IgD-negative memory B cell (primary cell): ENCODE measurements at regions not wholly inside any gene's neighbourhood (a gene's known extent, or its start where the extent isn't known, plus 50 kb on each side); places are given as distances from the start of the nearest gene placed in this dataset.
A peak's percentile ranks its signal among the peaks of the same experiment; 100 is the strongest.

Experiments
- H3K27ac Mint-ChIP-seq, 3 donors: one replicate each; pipeline ENCODE4 v1.8.0; 2020 to 2022; ENCODE audit warnings: mild to moderate bottlenecking in 3 of 3, mixed read lengths in 3 of 3, moderate library complexity in 1 of 3
- H3K27me3 Mint-ChIP-seq: one replicate; pipeline ENCODE4 v1.8.0; 2021; ENCODE audit warnings: mixed read lengths
- H3K36me3 Mint-ChIP-seq: one replicate; pipeline ENCODE4 v1.8.0; 2020; ENCODE audit warnings: mild to moderate bottlenecking, mixed read lengths
- H3K4me1 Mint-ChIP-seq, 3 donors: one replicate each; pipeline ENCODE4 v1.8.0; 2020 to 2022; ENCODE audit warnings: mixed read lengths in 3 of 3, mild to moderate bottlenecking in 1 of 3
- H3K4me3 Mint-ChIP-seq, 4 donors: one replicate each; pipeline ENCODE4 v1.8.0; 2020 to 2022; ENCODE audit warnings: mild to moderate bottlenecking in 4 of 4, mixed read lengths in 4 of 4, moderate library complexity in 3 of 4
- H3K9me3 Mint-ChIP-seq, 3 donors: one replicate each; pipeline ENCODE4 v1.8.0; 2020 to 2021; ENCODE audit warnings: mixed read lengths in 3 of 3, mild to moderate bottlenecking in 1 of 3

DNA sequence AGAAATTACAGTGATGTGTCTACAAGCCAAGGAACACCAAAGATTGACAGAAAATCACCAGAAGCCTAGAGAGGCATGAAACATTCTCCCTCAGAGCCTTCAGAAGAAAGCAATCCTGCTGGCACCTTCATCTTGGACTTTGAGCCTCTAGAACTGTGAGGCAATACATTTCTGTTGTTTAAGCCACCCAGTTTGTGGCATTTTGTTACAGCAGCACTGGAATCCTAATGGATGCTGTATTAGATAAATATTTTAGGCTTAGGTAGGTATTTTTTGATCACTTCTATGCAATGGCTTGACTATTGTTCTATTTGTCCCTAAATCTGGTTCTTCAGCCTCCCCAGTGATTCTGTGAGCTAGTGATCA, 453.1 kb downstream of the LTN1 start:
- H3K27ac Mint-ChIP-seq, result no peak overlapping the region
- H3K4me3 Mint-ChIP-seq, result no peak overlapping the region
- H3K4me1 Mint-ChIP-seq, result no peaks in the 10 kb centered on the region
- H3K9me3 Mint-ChIP-seq, result no peaks in the 10 kb centered on the region
- no peaks in the 10 kb centered on the region for H3K27me3 Mint-ChIP-seq
- H3K36me3 Mint-ChIP-seq, result no peaks in the 10 kb centered on the region

DNA sequence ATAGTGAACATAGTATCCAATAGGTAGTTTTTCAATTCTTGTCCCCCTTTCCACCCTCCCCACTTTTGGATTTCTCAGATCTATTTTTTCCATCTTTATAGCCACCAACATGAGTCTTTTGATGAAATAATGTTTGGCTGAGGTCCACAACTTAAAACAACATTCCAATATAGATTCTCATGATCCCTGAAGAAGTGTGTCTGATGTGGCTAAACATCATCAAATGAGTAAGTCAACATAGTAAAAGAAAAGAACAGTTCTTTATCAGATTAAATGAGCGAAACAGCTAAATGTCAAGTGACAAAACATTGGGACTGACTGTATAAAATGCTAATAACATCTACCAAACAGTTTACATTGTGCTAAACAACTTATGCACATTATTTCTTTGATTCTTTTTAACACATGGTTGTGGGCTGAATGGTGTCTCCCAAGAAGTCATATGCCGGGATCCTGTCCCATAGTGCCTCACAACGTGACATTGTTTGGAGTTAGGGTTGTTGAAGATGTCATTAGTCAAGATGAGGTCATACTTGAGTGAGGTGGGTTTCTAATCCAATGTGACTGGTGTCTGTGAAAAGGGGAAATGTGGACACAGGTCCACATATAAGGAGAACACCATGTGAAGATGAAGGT, 453.6 kb downstream of the LTN1 start:
- H3K36me3 Mint-ChIP-seq, result no peaks in the 10 kb centered on the region
- no peak overlapping the region for H3K27ac Mint-ChIP-seq
- H3K9me3 Mint-ChIP-seq, result no peaks in the 10 kb centered on the region
- H3K27me3 Mint-ChIP-seq, result no peaks in the 10 kb centered on the region
- no peaks in the 10 kb centered on the region for H3K4me1 Mint-ChIP-seq
- no peak overlapping the region for H3K4me3 Mint-ChIP-seq

DNA sequence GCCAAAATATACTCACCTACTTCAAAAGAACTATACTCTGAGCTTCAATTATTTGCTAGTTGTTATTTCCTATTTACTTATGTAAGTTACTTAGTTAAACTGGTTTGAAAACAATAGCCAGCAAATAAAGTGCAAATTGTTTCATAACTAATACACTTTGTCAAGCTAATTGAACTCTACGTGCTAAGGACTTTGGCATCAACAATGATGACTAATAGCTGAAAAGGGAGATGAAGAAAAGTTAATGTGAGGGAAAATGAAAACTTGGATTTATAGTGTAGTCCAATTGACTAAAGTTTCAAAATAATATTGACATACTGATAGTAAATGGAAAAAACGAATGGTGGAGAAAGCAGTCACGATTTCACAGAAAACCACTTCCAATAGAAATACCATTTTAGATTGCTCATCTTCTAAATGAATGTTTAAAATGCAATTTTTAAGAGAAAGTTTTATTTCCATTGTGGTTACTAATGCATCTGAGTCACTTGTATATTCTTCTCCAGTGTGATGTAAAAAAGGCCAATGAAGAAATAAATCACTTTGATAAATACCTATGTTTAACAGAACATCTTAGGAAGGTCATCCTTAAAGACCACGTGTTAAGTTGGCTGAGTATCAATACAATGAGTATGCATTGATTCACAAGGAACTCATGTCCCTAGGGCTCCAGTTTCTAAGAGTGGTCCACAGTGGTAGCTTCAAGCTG, 455.2 kb downstream of the LTN1 start:
- Mint-ChIP-seq H3K27me3 (no peaks in the 10 kb centered on the region), H3K36me3 (no peaks in the 10 kb centered on the region), H3K27ac (no peak overlapping the region), H3K4me3 (no peak overlapping the region), H3K4me1 (no peaks in the 10 kb centered on the region), H3K9me3 (no peaks in the 10 kb centered on the region)

DNA sequence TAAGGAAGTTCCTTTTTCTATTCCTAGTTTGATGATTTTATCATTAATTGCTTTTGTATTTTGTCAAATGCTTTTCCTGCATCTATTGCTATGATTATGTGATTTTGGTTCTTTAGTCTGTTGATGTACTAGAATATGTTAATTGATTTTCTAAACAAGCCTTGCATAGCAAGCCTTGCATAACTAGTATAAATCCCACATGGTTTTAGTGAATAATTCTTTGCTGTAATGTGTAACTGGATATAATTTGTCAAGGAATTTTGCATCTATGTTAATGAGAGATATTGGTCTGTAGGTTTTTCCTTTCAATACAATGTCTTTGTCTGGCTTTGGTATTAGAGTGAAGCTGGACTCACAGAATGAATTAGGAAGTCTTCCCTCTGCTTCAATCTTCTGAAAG, 460.2 kb downstream of the LTN1 start:
- peaks cover 0 to 3% (median 3%) of the 10 kb centered on the region in 3 donors for H3K9me3 Mint-ChIP-seq
- peaks cover 2% of the 10 kb centered on the region for H3K36me3 Mint-ChIP-seq

DNA sequence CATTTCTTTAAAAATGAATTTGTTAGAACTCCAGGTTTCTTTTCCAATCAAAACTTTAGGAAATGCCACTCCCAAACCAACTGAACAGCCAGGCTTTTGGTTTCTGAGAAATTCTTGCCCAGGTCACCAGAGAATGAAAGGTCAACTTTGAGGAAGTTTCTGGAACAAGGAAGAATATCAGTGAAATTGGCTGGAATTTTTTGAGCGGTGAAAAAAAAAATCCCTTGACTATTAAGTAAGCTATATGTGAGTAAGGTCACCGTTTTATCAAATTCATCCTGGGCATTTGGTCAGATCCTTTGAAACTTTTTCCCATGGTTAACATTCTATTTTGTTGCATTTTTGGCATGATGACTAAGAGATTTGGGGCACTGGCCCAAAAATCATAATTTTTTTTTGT, 469.3 kb downstream of the LTN1 start:
- Mint-ChIP-seq H3K27ac (no peak overlapping the region), H3K9me3 (no peaks in the 10 kb centered on the region), H3K36me3 (no peaks in the 10 kb centered on the region), H3K4me3 (no peak overlapping the region), H3K4me1 (peaks cover 0 to 2% (median 2%) of the 10 kb centered on the region in 3 donors), H3K27me3 (no peaks in the 10 kb centered on the region)

More for the DNA sequence above, 460.2 kb downstream of the LTN1 start:
- Mint-ChIP-seq H3K4me1 (no peaks in the 10 kb centered on the region), H3K4me3 (no peak overlapping the region), H3K27me3 (no peaks in the 10 kb centered on the region), H3K27ac (no peak overlapping the region)

DNA sequence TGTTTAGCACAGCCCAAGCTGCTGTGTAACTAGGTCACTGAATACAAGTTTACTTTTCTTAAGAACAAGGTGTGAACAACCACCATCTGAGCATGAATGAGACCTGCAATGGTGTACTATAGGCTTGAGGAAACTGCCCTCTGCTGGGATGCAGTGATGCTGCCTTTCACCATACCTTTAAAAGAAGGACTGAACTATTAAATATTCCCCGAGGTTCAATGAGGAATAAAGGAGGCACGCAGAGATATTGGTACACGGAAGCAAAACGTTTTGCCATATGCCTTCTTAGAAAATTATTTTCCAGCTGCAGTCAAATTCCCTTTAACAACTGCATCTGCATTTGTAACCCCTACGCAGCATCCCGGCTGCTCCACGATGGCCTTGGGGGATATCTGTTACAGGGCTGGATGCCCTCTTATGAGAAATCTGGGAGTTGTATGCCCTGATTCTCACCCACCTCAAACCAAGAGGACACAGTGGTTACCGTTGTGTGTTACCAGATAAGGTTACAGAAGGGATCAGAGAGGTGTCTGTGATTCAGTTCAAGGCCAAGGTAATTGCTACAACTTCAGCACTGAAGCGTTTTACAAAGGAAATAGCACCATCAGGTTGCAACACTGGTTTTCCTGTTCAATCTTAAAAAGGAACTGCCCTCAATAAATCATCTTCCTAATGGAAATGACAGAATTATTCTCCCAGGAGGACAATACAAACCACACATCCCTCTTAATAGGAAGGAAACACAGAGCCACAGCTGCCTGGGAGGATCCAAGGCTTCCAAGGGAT, 470.5 kb downstream of the LTN1 start:
- H3K4me3 Mint-ChIP-seq, result peak overlapping the region in 1 of 4 donors; percentile 9
- H3K9me3 Mint-ChIP-seq, result no peaks in the 10 kb centered on the region
- no peak overlapping the region for H3K27ac Mint-ChIP-seq
- H3K4me1 Mint-ChIP-seq, result peaks cover 1 to 4% (median 3%) of the 10 kb centered on the region in 3 donors
- H3K27me3 Mint-ChIP-seq, result no peaks in the 10 kb centered on the region
- H3K36me3 Mint-ChIP-seq, result no peaks in the 10 kb centered on the region

DNA sequence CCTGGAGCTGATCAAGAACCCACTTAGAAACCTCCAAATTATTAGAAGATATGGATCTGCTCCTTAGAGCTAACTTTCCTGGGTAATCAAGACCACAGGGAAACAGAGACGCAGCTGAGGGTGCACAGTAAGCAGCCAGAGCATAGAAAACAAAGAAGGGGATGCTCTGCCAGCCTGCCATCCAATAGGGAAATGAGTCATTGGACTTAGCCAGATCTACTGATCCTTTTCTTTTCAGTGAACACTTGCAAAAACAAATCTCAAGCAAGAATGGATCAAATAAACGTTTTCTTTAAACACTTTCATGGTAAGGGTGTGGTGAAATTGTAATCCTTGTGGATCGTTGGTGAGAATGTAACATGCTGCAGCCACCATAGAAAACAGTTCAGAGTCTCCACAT, 474.0 kb downstream of the LTN1 start:
- Mint-ChIP-seq H3K4me3 (no peak overlapping the region), H3K4me1 (peaks cover 4 to 7% (median 6%) of the 10 kb centered on the region in 3 donors)

DNA sequence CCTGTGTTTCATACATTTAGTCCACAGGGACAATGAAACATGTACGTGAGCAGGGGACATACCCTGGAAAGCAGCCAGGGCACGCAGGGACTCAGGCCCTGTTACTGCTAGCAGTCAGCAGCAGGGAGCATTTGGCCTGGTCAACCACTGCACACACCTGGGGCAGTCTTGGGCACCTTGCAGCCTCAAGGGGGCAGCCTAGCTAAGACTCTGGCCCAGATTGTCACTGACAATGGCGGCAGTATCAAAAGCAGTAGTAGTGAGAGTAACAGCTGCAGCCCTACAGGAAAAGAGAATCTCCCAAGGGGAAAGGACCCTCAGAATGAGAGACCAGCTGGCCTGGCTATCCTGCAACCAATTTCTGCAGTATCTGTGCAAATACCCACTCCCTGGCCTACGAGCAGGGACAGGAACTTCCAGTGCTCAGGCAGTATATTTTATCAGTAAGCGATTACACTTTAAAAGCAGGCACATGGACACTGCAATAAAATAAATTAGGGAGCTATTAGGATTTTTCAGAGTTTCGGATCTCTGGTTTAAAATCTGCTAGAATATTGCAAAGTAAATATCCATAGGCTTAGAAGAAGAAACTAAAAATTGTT, 475.6 kb downstream of the LTN1 start:
- Mint-ChIP-seq H3K36me3 (no peaks in the 10 kb centered on the region), H3K4me3 (no peak overlapping the region), H3K4me1 (peaks cover 4 to 7% (median 5%) of the 10 kb centered on the region in 3 donors), H3K27me3 (no peaks in the 10 kb centered on the region), H3K27ac (no peak overlapping the region), H3K9me3 (no peaks in the 10 kb centered on the region)

More for the DNA sequence above, 474.0 kb downstream of the LTN1 start:
- Mint-ChIP-seq H3K27ac (no peak overlapping the region), H3K36me3 (no peaks in the 10 kb centered on the region), H3K9me3 (no peaks in the 10 kb centered on the region), H3K27me3 (no peaks in the 10 kb centered on the region)

DNA sequence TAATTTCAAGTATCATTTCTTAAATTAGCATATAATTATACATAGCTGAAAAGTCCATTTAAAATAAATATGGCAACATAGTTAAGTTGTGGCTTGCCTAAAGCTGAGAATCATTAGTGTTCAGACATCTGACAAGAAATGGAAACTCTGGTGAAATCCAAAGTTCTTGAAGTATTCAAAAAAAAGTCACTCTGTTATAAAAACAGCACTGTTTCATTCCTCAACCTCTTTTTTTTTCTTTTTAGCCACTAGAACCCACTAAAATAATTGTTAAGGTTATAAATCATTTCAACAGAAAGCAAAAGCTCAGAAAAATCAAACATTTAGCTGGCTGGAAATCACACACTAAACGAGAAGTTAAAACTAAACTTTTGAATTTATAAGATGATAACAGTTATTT, 476.7 kb downstream of the LTN1 start:
- no peaks in the 10 kb centered on the region for H3K36me3 Mint-ChIP-seq
- H3K9me3 Mint-ChIP-seq, result no peaks in the 10 kb centered on the region
- no peak overlapping the region for H3K4me3 Mint-ChIP-seq
- H3K27me3 Mint-ChIP-seq, result no peaks in the 10 kb centered on the region
- peaks cover 4 to 7% (median 5%) of the 10 kb centered on the region in 3 donors for H3K4me1 Mint-ChIP-seq
- no peak overlapping the region for H3K27ac Mint-ChIP-seq

DNA sequence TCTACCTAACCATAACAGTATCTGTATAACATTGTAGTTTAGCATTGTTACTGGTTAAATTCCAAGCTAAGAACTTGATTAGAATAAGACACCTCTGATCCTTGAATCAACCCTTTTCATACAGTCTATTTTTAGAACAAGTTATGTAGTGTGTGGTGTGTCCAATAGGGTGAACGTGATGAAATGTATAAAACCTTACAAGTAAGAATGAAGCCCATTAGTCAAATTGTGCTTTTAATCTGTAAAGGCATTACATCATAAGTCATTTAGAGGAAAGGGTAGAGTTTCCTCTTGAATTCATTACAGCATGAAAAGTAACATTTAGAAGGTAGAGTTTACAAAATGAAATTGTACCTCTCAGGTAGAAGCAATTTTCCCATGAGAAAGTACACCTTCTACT, 479.2 kb downstream of the LTN1 start:
- H3K36me3 Mint-ChIP-seq, result no peaks in the 10 kb centered on the region
- H3K27me3 Mint-ChIP-seq, result no peaks in the 10 kb centered on the region
- no peak overlapping the region for H3K4me3 Mint-ChIP-seq
- no peak overlapping the region for H3K27ac Mint-ChIP-seq
- H3K4me1 Mint-ChIP-seq, result peaks cover 4 to 5% (median 5%) of the 10 kb centered on the region in 3 donors
- H3K9me3 Mint-ChIP-seq, result no peaks in the 10 kb centered on the region

DNA sequence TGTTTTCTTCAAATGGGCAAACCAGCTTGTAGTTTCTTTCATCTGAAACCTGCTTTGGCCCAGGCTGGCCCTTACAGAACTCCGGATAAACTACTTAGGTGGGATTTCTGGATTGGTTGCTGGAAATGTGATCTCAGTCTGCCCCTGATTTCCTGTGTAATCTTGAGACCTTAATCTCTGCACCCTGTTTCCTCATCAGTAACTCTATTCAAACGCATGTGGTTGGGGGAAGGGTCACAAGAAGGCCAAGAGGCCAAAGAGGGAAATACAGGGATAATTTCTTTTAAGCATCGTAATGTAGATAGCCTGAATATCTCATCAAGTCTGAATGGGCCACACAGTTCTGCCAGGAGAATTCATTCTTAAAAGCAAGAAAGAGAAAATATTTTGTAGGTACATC, 483.6 kb downstream of the LTN1 start:
- no peaks in the 10 kb centered on the region for H3K27me3 Mint-ChIP-seq
- no peaks in the 10 kb centered on the region for H3K36me3 Mint-ChIP-seq
- peaks cover 2 to 9% (median 4%) of the 10 kb centered on the region in 3 donors for H3K9me3 Mint-ChIP-seq
- H3K4me1 Mint-ChIP-seq, result peaks cover 0 to 1% (median 0%) of the 10 kb centered on the region in 3 donors
- H3K4me3 Mint-ChIP-seq, result no peak overlapping the region
- H3K27ac Mint-ChIP-seq, result no peak overlapping the region

DNA sequence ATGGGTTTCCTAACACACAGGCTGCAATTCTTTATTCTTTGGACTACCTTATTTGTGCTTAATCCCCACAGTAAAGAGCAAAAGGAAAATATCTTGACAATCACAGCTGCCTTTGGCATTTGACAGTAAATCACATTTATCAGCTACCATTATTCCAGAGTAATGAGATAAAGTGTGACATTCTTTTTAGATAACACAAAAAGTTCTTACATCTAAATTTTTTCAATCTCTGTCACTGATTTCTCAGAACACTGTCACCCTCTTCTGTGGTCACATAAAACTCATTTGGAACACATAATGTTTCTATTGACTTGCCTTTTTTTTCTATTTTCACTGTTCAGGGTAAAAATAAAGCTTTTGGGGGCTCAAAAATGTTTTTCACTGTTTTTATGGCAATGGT, 484.6 kb downstream of the LTN1 start:
- Mint-ChIP-seq H3K4me3 (no peak overlapping the region), H3K27ac (no peak overlapping the region), H3K27me3 (no peaks in the 10 kb centered on the region), H3K36me3 (no peaks in the 10 kb centered on the region), H3K4me1 (peaks cover 0 to 1% (median 0%) of the 10 kb centered on the region in 3 donors), H3K9me3 (peaks cover 2 to 9% (median 4%) of the 10 kb centered on the region in 3 donors)

DNA sequence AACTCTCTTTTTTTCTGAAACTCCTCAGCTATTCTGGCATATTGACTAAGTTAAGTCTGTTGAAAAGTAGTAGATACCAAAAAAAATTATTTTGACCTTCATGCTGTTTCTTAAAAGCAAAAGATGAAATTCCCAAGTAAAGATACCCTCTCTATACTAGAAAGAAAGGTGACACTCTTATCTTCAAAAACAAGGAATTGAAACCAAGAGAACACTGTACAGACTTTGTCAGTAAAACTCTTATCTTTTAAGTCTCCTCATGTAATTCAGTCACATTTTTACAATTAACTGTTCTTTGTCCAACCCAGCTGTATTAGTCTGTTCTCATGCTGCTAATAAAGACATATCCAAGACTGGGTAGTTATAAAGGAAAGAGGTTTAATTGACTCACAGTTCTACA, 496.2 kb downstream of the LTN1 start:
- H3K27me3 Mint-ChIP-seq, result peaks cover 1% of the 10 kb centered on the region
- H3K4me3 Mint-ChIP-seq, result no peak overlapping the region
- no peak overlapping the region for H3K27ac Mint-ChIP-seq
- H3K4me1 Mint-ChIP-seq, result no peaks in the 10 kb centered on the region
- H3K36me3 Mint-ChIP-seq, result no peaks in the 10 kb centered on the region
- H3K9me3 Mint-ChIP-seq, result peaks cover 1 to 8% (median 2%) of the 10 kb centered on the region in 3 donors

DNA sequence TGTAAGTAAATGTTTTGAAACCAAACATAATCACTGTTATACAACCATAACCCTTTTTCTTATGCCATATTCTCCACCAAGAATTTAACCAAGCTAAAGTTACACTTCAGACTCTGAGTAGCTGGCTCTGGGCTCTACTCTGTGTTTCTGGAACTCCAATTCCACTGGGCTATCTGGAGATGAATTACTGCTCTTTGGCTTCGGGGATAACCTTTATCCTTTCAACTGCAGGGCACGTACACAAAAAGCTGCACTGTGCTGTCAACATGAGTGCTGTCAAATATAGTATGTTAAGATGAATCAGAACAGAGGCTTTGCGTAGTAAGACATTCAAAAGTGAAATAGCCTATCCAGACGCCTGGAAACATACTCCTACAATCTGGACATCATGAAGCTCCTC, 500.6 kb downstream of the LTN1 start:
- no peak overlapping the region for H3K27ac Mint-ChIP-seq
- no peaks in the 10 kb centered on the region for H3K36me3 Mint-ChIP-seq
- H3K27me3 Mint-ChIP-seq, result peaks cover 1% of the 10 kb centered on the region
- H3K4me3 Mint-ChIP-seq, result no peak overlapping the region
- H3K4me1 Mint-ChIP-seq, result no peaks in the 10 kb centered on the region
- H3K9me3 Mint-ChIP-seq, result no peaks in the 10 kb centered on the region

DNA sequence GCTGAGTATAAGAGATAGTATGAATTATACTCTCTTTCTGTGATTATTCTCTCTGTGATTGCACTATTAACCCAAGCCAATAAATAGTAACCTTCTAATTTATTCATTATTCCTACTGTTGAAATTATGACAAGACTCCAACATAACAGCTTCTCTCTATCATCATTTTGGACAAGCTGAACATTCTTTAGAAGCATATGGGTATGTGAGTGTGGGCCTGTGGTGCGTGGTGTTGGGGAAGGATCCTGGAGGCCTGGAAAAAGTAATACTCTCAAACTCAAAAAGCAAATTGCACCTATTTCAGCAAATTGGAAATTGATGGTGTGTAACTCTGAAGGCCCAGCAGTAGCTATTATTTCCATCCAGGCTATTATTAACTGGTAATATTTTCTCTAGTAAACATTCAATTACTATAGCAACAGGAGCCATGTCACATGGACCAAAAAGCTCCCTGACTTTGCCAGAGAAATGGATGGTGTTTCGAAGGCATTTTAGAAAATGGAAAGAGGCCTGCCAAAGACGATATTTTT, 502.8 kb downstream of the LTN1 start:
- Mint-ChIP-seq H3K36me3 (no peaks in the 10 kb centered on the region), H3K4me1 (no peaks in the 10 kb centered on the region), H3K9me3 (no peaks in the 10 kb centered on the region), H3K4me3 (no peak overlapping the region), H3K27ac (no peak overlapping the region), H3K27me3 (no peaks in the 10 kb centered on the region)
